ENCODE measurements at regions not wholly inside any gene's neighbourhood (a gene's known extent, or its start where the extent isn't known, plus 50 kb on each side); places are given as distances from the start of the nearest gene placed in this dataset.

- TF ChIP-seq ZNF274 (IDR thresholded peaks at IDR 0.05; ENCODE audit: low read depth, low read length) (no peak), SUZ12 (IDR thresholded peaks at IDR 0.05; ENCODE audit: extremely low read depth, insufficient read depth, insufficient read length) (no peak)
These were observed 643.8 kb downstream of the FAT4 start for GRCh38 chr4:125958519-125958918.
